ENCODE measurements at regions not wholly inside any gene's neighbourhood (a gene's known extent, or its start where the extent isn't known, plus 50 kb on each side); places are given as distances from the start of the nearest gene placed in this dataset.

GRCh38 chr11:41579546-41579945 is 120.1 kb upstream of the LRRC4C start:
- dilution Hi-C loops (cut with MboI; ENCODE audit: extremely low pct_ligation_motif_present, low sequenced_read_pairs) (no loop called here), intact Hi-C loops (cut with micrococcal nuclease) (no loop called here)
- Histone ChIP-seq H4K20me1 (replicated peaks; ENCODE audit: control insufficient read depth, extremely low read depth, insufficient read depth, low read length) (no peaks in the 10 kb centered on the region), H3K27me3 (ENCODE audit: control insufficient read depth in 2 of 2, insufficient read depth in 2 of 2, low read length in 2 of 2) (no peaks in the 10 kb centered on the region), H3K4me2 (ENCODE audit: insufficient read depth, low read length) (no peak overlapping the region), H3K9ac (replicated peaks; ENCODE audit: extremely low read depth, insufficient read depth, low read length) (no peak overlapping the region), H3K4me3 (replicated peaks in 1 of 3; ENCODE audit: insufficient read depth in 1 of 3, low read depth in 1 of 3, low read length in 3 of 3) (no peak overlapping the region), H3K27ac (ENCODE audit: insufficient read depth, low read depth, low read length) (no peak overlapping the region), H3K9me3 (replicated peaks; ENCODE audit: control insufficient read depth, insufficient read depth, low read length) (peaks cover 4% of the 10 kb centered on the region), H3K79me2 (ENCODE audit: control insufficient read depth, insufficient read depth, low read length) (no peaks in the 10 kb centered on the region), H3K9me1 (replicated peaks; ENCODE audit: control insufficient read depth, extremely low read depth, insufficient read depth, low read length) (no peaks in the 10 kb centered on the region), H2AFZ (ENCODE audit: low read depth, low read length) (no peak overlapping the region), H3K36me3 (ENCODE audit: control insufficient read depth in 2 of 2, extremely low read depth in 1 of 2, insufficient read depth in 2 of 2, low read length in 2 of 2) (no peaks in the 10 kb centered on the region), H3K4me1 (ENCODE audit: control insufficient read depth, extremely low read depth, insufficient read depth, low read length) (no peaks in the 10 kb centered on the region)
- ChIA-PET CTCF (no interaction called here), POLR2A (no interaction called here)
- DNase-seq (ENCODE audit: low read depth, low spot score) (no peak), FAIRE-seq (no peak)
- TF ChIP-seq POLR2A (IDR thresholded peaks at IDR 0.05; ENCODE audit: low read depth, low read length) (no peak), POLR2AphosphoS5 (IDR thresholded peaks at IDR 0.05; ENCODE audit: insufficient read depth, low read depth, low read length) (no peak), MYC (IDR thresholded peaks at IDR 0.05; ENCODE audit: low read depth, low read length) (no peak), JUN (IDR thresholded peaks at IDR 0.05; ENCODE audit: borderline replicate concordance, insufficient read depth, insufficient read length, low read depth) (no peak), MAX (IDR thresholded peaks at IDR 0.05; ENCODE audit: insufficient read depth, insufficient read length) (no peak), EZH2 (IDR thresholded peaks at IDR 0.05; ENCODE audit: borderline replicate concordance, low read depth, low read length, severe bottlenecking) (no peak), FOS (IDR thresholded peaks at IDR 0.05; ENCODE audit: borderline replicate concordance, insufficient read depth, low read length) (no peak), GATA2 (IDR thresholded peaks at IDR 0.05; ENCODE audit: insufficient read depth, insufficient read length, low read depth, low read length) (no peak), CTCF (IDR thresholded peaks at IDR 0.05; ENCODE audit: extremely low read depth in 1 of 2, insufficient read depth in 1 of 2, low read depth in 1 of 2, low read length in 2 of 2) (no peak)
- BruUV-seq (replicated peaks), result no TSS peak

Measured in endothelial cell of umbilical vein (primary cell).